WTC11 (cell line): ENCODE measurements at regions not wholly inside any gene's neighbourhood (a gene's known extent, or its start where the extent isn't known, plus 50 kb on each side); places are given as distances from the start of the nearest gene placed in this dataset.

Experiments used
- ATAC-seq: fragments of 200-7000 bp; cut with Tn5 transposase; 2 replicates; pipeline ENCODE4 v1.10.0; 2021; ENCODE audit warnings: mild to moderate bottlenecking, moderate library complexity
- CTCF ChIA-PET: fragments of 300-600 bp; sonication (Branson Sonifier 250); formaldehyde crosslinking; loops from one replicate; lab custom pipeline; 2021; ENCODE audit warnings: antibody characterized with exemption; lab: Charles Lee
- POLR2A ChIA-PET: fragments of 350-600 bp; sonication (Branson Sonifier 250); formaldehyde crosslinking; loops from one replicate; lab custom pipeline; 2021; ENCODE audit warnings: antibody characterized with exemption; lab: Charles Lee
- DNase-seq: peaks from one replicate; pipeline ENCODE4 v3.0.0; 2021; ENCODE audit warnings: low spot score
- H3K27ac Mint-ChIP-seq: 2 replicates; pipeline ENCODE4 v1.8.0; 2021; ENCODE audit warnings: mixed read lengths
- H3K27me3 Mint-ChIP-seq: 2 replicates; pipeline ENCODE4 v1.8.0; 2021; ENCODE audit warnings: low read depth, mild to moderate bottlenecking, moderate library complexity, mixed read lengths
- H3K36me3 Mint-ChIP-seq: 2 replicates; pipeline ENCODE4 v1.8.0; 2021; ENCODE audit warnings: mixed read lengths
- H3K4me1 Mint-ChIP-seq: 2 replicates; pipeline ENCODE4 v1.8.0; 2022; ENCODE audit warnings: mixed read lengths
- H3K4me3 Mint-ChIP-seq: 2 replicates; pipeline ENCODE4 v1.8.0; 2021; ENCODE audit warnings: mild to moderate bottlenecking, moderate library complexity, mixed read lengths
- H3K9me3 Mint-ChIP-seq: 2 replicates; pipeline ENCODE4 v1.8.0; 2021; ENCODE audit warnings: mixed read lengths
- ATF1 ChIP-seq: sonication (generic); formaldehyde crosslinking; IDR thresholded peaks from 2 replicates; pipeline ENCODE4 v1.8.1; 2023; ENCODE audit warnings: mild to moderate bottlenecking, moderate library complexity, missing genetic modification reagents
- ESRRA ChIP-seq: sonication (generic); formaldehyde crosslinking; IDR thresholded peaks from 2 replicates; pipeline ENCODE4 v1.8.1; 2022; ENCODE audit warnings: mild to moderate bottlenecking, missing genetic modification reagents, borderline replicate concordance
- FOXP1 ChIP-seq: sonication (generic); formaldehyde crosslinking; IDR thresholded peaks from 2 replicates; pipeline ENCODE4 v1.8.0; 2022; ENCODE audit warnings: missing genetic modification reagents, mild to moderate bottlenecking, moderate library complexity, borderline replicate concordance
- GRHL2 ChIP-seq: fragments of 250-450 bp; sonication (Bioruptor Pico); IDR thresholded peaks from 2 replicates; pipeline ENCODE4 v1.8.0; 2022; ENCODE audit warnings: mild to moderate bottlenecking, moderate library complexity; ENCODE audit not compliant: insufficient replicate concordance, severe bottlenecking
- IRF2 ChIP-seq: sonication (generic); formaldehyde crosslinking; IDR thresholded peaks from 2 replicates; pipeline ENCODE4 v1.8.0; 2022; ENCODE audit warnings: low read depth, missing genetic modification reagents, borderline replicate concordance
- NFE2L1 ChIP-seq: sonication (generic); formaldehyde crosslinking; IDR thresholded peaks from 2 replicates; pipeline ENCODE4 v1.8.1; 2023; ENCODE audit warnings: missing genetic modification reagents
- SMAD3 ChIP-seq: sonication (generic); formaldehyde crosslinking; IDR thresholded peaks from 2 replicates; pipeline ENCODE4 v1.8.0; 2022; ENCODE audit warnings: missing genetic modification reagents, mild to moderate bottlenecking, borderline replicate concordance
- SP1 ChIP-seq: sonication (generic); formaldehyde crosslinking; conservative IDR thresholded peaks from 2 replicates; pipeline ENCODE4 v1.8.1; 2022; ENCODE audit warnings: missing genetic modification reagents
- TEAD4 ChIP-seq: sonication (generic); formaldehyde crosslinking; IDR thresholded peaks from 2 replicates; pipeline ENCODE4 v1.8.0; 2022; ENCODE audit warnings: mild to moderate bottlenecking, missing genetic modification reagents
- ZNF219 ChIP-seq: sonication (generic); formaldehyde crosslinking; IDR thresholded peaks from 2 replicates; pipeline ENCODE4 v1.8.0; 2023; ENCODE audit warnings: missing genetic modification reagents, mild to moderate bottlenecking, borderline replicate concordance
- ZNF232 ChIP-seq: sonication (generic); formaldehyde crosslinking; IDR thresholded peaks from 2 replicates; pipeline ENCODE4 v1.8.0; 2022; ENCODE audit warnings: mild to moderate bottlenecking, missing genetic modification reagents
- ZNF396 ChIP-seq: fragments of 250-450 bp; sonication (Bioruptor Pico); IDR thresholded peaks from 2 replicates; pipeline ENCODE4 v1.8.0; 2021; ENCODE audit warnings: mild to moderate bottlenecking, moderate library complexity, borderline replicate concordance
- ZNF416 ChIP-seq: fragments of 250-450 bp; sonication (Bioruptor Pico); IDR thresholded peaks from 2 replicates; pipeline ENCODE4 v1.9.0; 2021; ENCODE audit warnings: mild to moderate bottlenecking, inconsistent platforms
- ZNF423 ChIP-seq: fragments of 250-450 bp; sonication (Bioruptor Pico); IDR thresholded peaks from 2 replicates; pipeline ENCODE4 v2.1.2; 2022; ENCODE audit warnings: mild to moderate bottlenecking, moderate library complexity
- TF ChIP-seq, protein P1 (sequence below): sonication (generic); formaldehyde crosslinking; IDR thresholded peaks from 2 replicates; pipeline ENCODE4 v1.8.0; 2023; ENCODE audit warnings: missing genetic modification reagents, mild to moderate bottlenecking, borderline replicate concordance
- TF ChIP-seq, protein P2 (sequence below): sonication (generic); formaldehyde crosslinking; IDR thresholded peaks from 2 replicates; pipeline ENCODE4 v1.8.1; 2022; ENCODE audit warnings: mild to moderate bottlenecking, missing genetic modification reagents, moderate library complexity, borderline replicate concordance
- TF ChIP-seq, protein P3 (sequence below): sonication (generic); formaldehyde crosslinking; IDR thresholded peaks from 2 replicates; pipeline ENCODE4 v1.8.0; 2022; ENCODE audit warnings: mild to moderate bottlenecking, missing genetic modification reagents
- TF ChIP-seq, protein P4 (sequence below): sonication (generic); formaldehyde crosslinking; IDR thresholded peaks from 2 replicates; pipeline ENCODE4 v1.8.1; 2022; ENCODE audit warnings: low read depth, mild to moderate bottlenecking, moderate library complexity, missing genetic modification reagents, borderline replicate concordance
- TF ChIP-seq, protein P5 (sequence below): sonication (generic); formaldehyde crosslinking; IDR thresholded peaks from 2 replicates; pipeline ENCODE4 v1.8.1; 2023; ENCODE audit warnings: mild to moderate bottlenecking, missing genetic modification reagents, moderate library complexity
- TF ChIP-seq, protein P6 (sequence below): fragments of 250-450 bp; sonication (Bioruptor Pico); IDR thresholded peaks from 2 replicates; pipeline ENCODE4 v1.9.0; 2021; ENCODE audit warnings: mild to moderate bottlenecking
- TF ChIP-seq, protein P7 (sequence below): sonication (generic); formaldehyde crosslinking; IDR thresholded peaks from 2 replicates; pipeline ENCODE4 v1.8.1; 2022; ENCODE audit warnings: low read depth, missing genetic modification reagents, borderline replicate concordance
- TF ChIP-seq, protein P8 (sequence below): fragments of 250-450 bp; sonication (Bioruptor Pico); IDR thresholded peaks from 2 replicates; pipeline ENCODE4 v1.9.0; 2021; ENCODE audit warnings: mild to moderate bottlenecking
- TF ChIP-seq, protein P9 (sequence below): fragments of 200-600 bp; IDR thresholded peaks from 2 replicates; pipeline ENCODE4 v1.8.0; 2022; ENCODE audit warnings: antibody characterized with exemption

DNA sequence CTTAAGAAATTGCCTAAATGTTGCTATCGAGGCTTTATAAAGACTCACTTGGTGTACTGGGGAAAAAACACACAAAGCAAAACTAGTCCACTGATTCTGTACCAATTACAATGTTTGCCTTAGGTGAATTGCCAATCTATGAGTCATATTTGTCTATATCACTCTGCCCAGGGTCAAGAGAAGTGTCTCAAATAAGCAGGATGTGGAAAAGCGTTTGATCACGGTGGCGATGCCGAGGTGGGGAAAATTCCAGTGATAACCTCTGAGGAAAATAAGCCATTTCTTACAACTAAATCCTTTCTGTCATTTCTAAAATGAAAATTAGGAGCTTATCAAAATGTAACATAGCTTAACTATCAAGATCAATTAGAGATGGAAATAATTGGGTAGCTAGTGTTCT lies 148.6 kb upstream of the DIO3 start (continued):
- TF ChIP-seq, protein P1, sequence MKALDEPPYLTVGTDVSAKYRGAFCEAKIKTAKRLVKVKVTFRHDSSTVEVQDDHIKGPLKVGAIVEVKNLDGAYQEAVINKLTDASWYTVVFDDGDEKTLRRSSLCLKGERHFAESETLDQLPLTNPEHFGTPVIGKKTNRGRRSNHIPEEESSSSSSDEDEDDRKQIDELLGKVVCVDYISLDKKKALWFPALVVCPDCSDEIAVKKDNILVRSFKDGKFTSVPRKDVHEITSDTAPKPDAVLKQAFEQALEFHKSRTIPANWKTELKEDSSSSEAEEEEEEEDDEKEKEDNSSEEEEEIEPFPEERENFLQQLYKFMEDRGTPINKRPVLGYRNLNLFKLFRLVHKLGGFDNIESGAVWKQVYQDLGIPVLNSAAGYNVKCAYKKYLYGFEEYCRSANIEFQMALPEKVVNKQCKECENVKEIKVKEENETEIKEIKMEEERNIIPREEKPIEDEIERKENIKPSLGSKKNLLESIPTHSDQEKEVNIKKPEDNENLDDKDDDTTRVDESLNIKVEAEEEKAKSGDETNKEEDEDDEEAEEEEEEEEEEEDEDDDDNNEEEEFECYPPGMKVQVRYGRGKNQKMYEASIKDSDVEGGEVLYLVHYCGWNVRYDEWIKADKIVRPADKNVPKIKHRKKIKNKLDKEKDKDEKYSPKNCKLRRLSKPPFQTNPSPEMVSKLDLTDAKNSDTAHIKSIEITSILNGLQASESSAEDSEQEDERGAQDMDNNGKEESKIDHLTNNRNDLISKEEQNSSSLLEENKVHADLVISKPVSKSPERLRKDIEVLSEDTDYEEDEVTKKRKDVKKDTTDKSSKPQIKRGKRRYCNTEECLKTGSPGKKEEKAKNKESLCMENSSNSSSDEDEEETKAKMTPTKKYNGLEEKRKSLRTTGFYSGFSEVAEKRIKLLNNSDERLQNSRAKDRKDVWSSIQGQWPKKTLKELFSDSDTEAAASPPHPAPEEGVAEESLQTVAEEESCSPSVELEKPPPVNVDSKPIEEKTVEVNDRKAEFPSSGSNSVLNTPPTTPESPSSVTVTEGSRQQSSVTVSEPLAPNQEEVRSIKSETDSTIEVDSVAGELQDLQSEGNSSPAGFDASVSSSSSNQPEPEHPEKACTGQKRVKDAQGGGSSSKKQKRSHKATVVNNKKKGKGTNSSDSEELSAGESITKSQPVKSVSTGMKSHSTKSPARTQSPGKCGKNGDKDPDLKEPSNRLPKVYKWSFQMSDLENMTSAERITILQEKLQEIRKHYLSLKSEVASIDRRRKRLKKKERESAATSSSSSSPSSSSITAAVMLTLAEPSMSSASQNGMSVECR (CRISPR knock-in tag) = no peak
- no peak for TF ChIP-seq SP1
- TF ChIP-seq ZNF396 = no peak
- no peak for TF ChIP-seq FOXP1
- TF ChIP-seq, all 79 proteins: peak for 0

DNA sequence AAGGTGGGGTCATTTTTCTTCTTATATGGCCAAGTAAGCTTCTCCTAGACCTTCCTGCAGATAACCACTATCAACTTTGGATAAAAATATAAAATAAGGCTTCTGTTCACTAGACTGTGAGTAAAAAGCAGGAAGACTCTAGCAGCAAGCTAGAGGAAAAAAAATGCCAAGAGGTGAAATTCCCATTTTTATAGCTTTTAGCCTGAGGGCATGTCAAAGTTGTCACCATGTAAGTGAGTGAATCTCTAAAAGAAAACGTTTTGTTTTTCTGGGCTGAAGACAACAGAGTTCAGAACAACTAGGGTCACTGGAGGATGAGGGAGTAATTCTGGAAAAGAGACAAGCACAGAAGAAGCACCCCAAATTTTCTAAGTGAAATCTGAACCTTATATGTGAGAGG lies 143.9 kb upstream of the DIO3 start:
- no peaks in the 10 kb centered on the region for H3K27me3 Mint-ChIP-seq
- H3K4me1 Mint-ChIP-seq = no peaks in the 10 kb centered on the region
- H3K36me3 Mint-ChIP-seq = no peaks in the 10 kb centered on the region
- H3K27ac Mint-ChIP-seq = no peak overlapping the region
- ATAC-seq = no peak
- no peak for DNase-seq
- CTCF ChIA-PET = no interaction called here
- POLR2A ChIA-PET = no interaction called here
- H3K4me3 Mint-ChIP-seq = no peak overlapping the region
- H3K9me3 Mint-ChIP-seq = peaks cover 6% of the 10 kb centered on the region
- no peak for TF ChIP-seq SMAD3 (CRISPR knock-in tag)
- TF ChIP-seq, protein P2, sequence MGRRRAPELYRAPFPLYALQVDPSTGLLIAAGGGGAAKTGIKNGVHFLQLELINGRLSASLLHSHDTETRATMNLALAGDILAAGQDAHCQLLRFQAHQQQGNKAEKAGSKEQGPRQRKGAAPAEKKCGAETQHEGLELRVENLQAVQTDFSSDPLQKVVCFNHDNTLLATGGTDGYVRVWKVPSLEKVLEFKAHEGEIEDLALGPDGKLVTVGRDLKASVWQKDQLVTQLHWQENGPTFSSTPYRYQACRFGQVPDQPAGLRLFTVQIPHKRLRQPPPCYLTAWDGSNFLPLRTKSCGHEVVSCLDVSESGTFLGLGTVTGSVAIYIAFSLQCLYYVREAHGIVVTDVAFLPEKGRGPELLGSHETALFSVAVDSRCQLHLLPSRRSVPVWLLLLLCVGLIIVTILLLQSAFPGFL (CRISPR knock-in tag) = no peak
- TF ChIP-seq, protein P3, sequence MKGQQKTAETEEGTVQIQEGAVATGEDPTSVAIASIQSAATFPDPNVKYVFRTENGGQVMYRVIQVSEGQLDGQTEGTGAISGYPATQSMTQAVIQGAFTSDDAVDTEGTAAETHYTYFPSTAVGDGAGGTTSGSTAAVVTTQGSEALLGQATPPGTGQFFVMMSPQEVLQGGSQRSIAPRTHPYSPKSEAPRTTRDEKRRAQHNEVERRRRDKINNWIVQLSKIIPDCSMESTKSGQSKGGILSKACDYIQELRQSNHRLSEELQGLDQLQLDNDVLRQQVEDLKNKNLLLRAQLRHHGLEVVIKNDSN = no peak
- TF ChIP-seq GRHL2 (CRISPR knock-in tag) = no peak
- TF ChIP-seq, protein P4, sequence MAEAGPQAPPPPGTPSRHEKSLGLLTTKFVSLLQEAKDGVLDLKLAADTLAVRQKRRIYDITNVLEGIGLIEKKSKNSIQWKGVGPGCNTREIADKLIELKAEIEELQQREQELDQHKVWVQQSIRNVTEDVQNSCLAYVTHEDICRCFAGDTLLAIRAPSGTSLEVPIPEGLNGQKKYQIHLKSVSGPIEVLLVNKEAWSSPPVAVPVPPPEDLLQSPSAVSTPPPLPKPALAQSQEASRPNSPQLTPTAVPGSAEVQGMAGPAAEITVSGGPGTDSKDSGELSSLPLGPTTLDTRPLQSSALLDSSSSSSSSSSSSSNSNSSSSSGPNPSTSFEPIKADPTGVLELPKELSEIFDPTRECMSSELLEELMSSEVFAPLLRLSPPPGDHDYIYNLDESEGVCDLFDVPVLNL (CRISPR knock-in tag) = no peak
- no peak for TF ChIP-seq ATF1
- TF ChIP-seq ZNF416 = no peak
- TF ChIP-seq, protein P5, sequence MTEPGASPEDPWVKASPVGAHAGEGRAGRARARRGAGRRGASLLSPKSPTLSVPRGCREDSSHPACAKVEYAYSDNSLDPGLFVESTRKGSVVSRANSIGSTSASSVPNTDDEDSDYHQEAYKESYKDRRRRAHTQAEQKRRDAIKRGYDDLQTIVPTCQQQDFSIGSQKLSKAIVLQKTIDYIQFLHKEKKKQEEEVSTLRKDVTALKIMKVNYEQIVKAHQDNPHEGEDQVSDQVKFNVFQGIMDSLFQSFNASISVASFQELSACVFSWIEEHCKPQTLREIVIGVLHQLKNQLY (CRISPR knock-in tag) = no peak
- TF ChIP-seq, protein P6, sequence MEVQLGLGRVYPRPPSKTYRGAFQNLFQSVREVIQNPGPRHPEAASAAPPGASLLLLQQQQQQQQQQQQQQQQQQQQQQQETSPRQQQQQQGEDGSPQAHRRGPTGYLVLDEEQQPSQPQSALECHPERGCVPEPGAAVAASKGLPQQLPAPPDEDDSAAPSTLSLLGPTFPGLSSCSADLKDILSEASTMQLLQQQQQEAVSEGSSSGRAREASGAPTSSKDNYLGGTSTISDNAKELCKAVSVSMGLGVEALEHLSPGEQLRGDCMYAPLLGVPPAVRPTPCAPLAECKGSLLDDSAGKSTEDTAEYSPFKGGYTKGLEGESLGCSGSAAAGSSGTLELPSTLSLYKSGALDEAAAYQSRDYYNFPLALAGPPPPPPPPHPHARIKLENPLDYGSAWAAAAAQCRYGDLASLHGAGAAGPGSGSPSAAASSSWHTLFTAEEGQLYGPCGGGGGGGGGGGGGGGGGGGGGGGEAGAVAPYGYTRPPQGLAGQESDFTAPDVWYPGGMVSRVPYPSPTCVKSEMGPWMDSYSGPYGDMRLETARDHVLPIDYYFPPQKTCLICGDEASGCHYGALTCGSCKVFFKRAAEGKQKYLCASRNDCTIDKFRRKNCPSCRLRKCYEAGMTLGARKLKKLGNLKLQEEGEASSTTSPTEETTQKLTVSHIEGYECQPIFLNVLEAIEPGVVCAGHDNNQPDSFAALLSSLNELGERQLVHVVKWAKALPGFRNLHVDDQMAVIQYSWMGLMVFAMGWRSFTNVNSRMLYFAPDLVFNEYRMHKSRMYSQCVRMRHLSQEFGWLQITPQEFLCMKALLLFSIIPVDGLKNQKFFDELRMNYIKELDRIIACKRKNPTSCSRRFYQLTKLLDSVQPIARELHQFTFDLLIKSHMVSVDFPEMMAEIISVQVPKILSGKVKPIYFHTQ = no peak
- TF ChIP-seq, protein P7, sequence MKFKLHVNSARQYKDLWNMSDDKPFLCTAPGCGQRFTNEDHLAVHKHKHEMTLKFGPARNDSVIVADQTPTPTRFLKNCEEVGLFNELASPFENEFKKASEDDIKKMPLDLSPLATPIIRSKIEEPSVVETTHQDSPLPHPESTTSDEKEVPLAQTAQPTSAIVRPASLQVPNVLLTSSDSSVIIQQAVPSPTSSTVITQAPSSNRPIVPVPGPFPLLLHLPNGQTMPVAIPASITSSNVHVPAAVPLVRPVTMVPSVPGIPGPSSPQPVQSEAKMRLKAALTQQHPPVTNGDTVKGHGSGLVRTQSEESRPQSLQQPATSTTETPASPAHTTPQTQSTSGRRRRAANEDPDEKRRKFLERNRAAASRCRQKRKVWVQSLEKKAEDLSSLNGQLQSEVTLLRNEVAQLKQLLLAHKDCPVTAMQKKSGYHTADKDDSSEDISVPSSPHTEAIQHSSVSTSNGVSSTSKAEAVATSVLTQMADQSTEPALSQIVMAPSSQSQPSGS (CRISPR knock-in tag) = no peak
- no peak for TF ChIP-seq ESRRA (CRISPR knock-in tag)
- no peak for TF ChIP-seq TEAD4 (CRISPR knock-in tag)
- no peak for TF ChIP-seq ZNF423 (CRISPR knock-in tag)
- no peak for TF ChIP-seq IRF2 (CRISPR knock-in tag)
- no peak for TF ChIP-seq ZNF232 (CRISPR knock-in tag)
- TF ChIP-seq, protein P8, sequence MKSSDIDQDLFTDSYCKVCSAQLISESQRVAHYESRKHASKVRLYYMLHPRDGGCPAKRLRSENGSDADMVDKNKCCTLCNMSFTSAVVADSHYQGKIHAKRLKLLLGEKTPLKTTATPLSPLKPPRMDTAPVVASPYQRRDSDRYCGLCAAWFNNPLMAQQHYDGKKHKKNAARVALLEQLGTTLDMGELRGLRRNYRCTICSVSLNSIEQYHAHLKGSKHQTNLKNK (CRISPR knock-in tag) = no peak
- TF ChIP-seq NFE2L1 (CRISPR knock-in tag) = no peak
- no peak for TF ChIP-seq ZNF219 (CRISPR knock-in tag)
- TF ChIP-seq, protein P9, sequence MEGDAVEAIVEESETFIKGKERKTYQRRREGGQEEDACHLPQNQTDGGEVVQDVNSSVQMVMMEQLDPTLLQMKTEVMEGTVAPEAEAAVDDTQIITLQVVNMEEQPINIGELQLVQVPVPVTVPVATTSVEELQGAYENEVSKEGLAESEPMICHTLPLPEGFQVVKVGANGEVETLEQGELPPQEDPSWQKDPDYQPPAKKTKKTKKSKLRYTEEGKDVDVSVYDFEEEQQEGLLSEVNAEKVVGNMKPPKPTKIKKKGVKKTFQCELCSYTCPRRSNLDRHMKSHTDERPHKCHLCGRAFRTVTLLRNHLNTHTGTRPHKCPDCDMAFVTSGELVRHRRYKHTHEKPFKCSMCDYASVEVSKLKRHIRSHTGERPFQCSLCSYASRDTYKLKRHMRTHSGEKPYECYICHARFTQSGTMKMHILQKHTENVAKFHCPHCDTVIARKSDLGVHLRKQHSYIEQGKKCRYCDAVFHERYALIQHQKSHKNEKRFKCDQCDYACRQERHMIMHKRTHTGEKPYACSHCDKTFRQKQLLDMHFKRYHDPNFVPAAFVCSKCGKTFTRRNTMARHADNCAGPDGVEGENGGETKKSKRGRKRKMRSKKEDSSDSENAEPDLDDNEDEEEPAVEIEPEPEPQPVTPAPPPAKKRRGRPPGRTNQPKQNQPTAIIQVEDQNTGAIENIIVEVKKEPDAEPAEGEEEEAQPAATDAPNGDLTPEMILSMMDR = no peak
